ENCODE measurements at regions not wholly inside any gene's neighbourhood (a gene's known extent, or its start where the extent isn't known, plus 50 kb on each side); places are given as distances from the start of the nearest gene placed in this dataset.

DNA sequence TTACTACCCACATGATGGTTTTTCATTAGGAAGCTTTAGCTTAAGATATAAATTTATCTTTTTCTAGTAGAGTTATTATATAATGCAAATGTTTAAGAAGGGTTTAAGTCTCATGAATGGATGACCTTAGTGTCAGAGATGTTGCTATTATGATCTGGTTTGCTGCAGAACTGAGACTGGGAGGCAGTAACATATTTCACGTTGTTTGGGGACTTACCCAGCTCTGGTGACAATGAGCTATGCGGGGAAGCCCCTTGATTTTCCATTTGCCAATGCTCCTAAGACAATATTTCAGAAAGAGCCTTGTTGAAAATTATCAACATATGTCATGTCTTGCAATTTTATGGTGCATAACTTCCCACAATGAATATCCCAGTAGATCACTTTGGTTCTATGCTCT lies 754.6 kb downstream of the REEP3 start:
- TF ChIP-seq CTCF (IDR thresholded peaks at IDR 0.05) (no peak), EZH2phosphoT487 (IDR thresholded peaks at IDR 0.05) (no peak), EZH2 (IDR thresholded peaks at IDR 0.05) (no peak)

Data from neural progenitor cell (in vitro differentiated cells).